ENCODE measurements at regions not wholly inside any gene's neighbourhood (a gene's known extent, or its start where the extent isn't known, plus 50 kb on each side); places are given as distances from the start of the nearest gene placed in this dataset.
"Not testable (repeated sequence)": the region's sequence is repeated elsewhere in the genome, so short reads cannot be mapped to it uniquely, and the experiment has no call there.

GRCh38 chr3:40741729-40742128 lies 217.0 kb downstream of the ZNF621 start:
- DNase-seq (ENCODE audit: low read depth in 4 of 4, low spot score in 2 of 4): peak in 1 of 4 donors; percentile 52

DNA sequence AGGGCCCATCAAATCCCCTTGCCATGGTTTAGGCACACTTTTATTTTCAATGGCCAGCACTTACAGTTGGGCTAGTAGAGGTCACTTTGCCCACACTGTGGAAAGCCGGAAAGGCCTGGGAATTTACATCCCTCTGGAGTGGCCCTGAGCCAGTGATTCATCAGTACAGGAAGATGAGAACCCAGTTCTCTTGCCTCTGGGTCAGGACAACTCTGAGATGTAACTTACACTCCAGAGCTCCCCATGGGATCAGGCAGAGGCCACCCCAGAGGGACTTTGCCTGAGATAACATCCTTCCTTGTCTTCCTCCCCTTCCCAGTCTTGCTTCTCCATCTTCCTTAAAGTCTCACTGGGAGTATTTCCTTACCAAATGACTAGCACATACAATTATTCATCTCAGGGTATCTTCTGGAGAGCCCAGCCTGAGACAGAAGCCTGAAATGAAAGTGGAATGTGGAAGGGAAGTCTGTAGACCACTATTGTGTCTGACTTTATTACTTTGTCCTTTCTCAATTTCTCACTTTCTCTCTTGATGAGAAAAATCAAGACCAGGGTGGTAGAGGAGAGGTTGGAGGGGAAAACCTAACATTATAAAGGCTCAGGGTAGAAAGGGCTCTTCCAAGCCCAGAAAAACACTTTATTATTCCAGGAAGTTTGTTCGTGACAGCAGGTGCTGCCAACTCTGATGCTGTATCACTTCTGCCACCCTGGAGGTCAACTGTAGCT lies 220.8 kb downstream of the ZNF621 start:
- no peak for DNase-seq (ENCODE audit: low read depth in 4 of 4, low spot score in 2 of 4)

- no peak for DNase-seq (ENCODE audit: low read depth in 4 of 4, low spot score in 2 of 4)
These were observed 226.9 kb downstream of the ZNF621 start for GRCh38 chr3:40751666-40752065.

DNA sequence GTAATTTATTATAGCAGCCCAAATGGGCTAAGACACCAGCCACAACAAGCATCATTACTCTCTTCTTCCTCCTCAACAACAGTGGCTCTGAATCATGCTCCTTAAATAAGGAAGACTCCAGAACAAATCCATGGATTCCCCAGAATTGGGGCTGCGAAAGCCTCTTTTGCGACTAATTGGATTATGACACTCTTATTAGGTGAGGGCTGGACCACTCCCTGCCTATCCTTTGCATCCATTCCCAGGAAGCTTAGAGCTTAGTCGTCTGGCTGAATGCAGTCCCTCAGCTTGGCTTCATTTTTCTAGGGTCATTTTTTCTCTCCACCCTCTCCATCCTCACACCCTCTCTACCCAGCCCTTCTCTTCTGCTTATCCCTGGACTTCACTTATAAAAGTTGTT lies 227.7 kb downstream of the ZNF621 start:
- no peak for DNase-seq (ENCODE audit: low read depth in 4 of 4, low spot score in 2 of 4)

DNA sequence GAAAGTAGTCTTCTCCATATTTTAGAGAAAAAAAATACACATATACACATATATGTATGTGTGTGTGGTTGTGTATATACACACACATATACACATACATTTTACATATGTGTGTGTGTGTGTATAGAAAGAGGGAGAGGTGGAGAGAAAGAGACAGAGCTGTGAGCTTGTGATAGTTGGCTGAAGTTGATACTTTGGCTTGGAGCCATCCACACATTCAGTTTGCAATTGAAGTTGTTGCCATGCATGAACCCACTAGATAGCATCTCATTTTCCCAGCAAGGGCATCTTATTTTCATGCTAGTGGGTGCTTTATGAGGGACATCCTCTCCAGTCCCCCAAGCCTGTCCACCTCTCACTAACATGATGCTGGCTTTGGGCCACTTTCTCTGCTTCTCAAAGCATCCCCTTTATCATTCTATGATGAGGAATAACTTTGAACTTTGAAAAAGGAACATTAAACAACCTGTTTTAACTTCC lies 228.6 kb downstream of the ZNF621 start:
- no peak for DNase-seq (ENCODE audit: low read depth in 4 of 4, low spot score in 2 of 4)

DNA sequence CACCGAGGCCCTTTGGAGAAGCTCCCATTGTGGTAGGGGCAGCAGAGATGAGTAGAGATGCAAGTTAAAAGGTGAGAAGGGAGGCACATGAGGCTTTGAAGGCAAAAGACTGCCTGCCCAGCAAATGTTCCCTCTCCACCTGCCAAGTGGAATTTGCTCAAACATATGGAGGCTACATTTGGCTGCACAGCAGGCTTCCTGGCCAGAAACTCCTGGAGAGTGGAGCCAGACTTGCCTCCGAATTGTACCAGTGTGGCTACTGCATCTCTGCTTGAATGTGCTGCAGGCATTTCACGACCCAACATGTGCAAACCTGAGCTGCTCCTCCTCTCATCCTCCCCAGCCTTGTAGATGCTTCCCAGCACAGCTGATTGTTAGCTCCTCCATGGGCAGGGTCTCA lies 229.2 kb downstream of the ZNF621 start:
- DNase-seq (ENCODE audit: low read depth in 4 of 4, low spot score in 2 of 4): no peak

DNA sequence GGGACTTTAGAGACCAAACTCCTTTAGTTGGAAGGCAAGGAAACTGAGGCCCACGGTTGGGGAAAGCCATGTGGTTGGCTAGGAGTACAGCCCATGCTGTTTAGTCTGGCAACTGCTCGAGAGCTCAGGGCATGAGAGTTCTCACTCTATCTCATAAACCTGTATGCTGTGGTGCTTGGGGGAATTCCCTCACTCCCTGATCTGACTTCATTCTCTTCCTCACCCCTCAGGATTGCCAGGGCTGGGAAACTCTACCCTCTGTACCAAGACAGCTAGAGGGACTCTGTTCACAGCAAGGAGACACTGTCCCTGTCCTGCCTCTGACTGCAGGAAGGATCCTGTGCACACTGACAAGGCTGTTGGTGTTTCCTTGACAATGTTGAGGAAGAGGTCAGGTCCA lies 230.2 kb downstream of the ZNF621 start:
- no peak for DNase-seq (ENCODE audit: low read depth in 4 of 4, low spot score in 2 of 4)

DNA sequence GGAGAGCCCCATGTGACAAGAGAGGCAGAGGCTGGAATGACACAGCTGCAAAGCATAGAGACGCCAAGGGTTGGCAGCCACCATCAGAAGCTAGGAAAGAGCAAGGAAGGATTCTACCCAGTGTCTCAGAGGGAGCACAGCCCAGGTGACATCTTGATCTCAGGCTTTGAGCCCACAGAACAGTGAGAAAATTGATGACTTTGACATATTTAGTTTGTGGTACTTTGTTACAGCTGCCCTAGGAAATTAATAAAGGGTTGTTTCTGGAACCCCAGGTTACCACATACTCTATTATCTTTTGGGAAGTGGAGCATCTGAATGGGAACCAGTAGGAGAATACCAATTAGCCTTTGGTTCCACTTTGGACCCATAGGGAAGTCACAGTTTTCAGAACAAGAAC lies 231.7 kb downstream of the ZNF621 start:
- no peak for DNase-seq (ENCODE audit: low read depth in 4 of 4, low spot score in 2 of 4)

DNA sequence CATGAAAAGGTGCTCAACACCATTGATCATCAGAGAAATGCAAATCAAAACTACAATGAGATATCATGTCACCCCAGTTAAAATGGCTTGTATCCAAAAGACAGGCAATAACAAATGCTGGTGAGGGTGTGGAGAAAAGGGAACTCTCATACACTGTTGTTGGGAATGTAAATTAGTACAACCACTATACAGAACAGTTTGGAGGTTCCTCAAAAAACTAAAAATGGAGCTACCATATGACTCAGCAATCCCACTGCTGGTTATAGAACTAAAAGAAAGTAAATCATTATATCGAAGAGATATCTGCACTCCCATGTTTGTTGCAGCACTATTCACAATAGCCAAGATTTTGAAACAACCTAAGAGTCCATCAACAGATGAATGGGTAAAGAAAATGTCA lies 238.0 kb downstream of the ZNF621 start:
- DNase-seq (ENCODE audit: low read depth in 4 of 4, low spot score in 2 of 4): not testable (repeated sequence)

DNA sequence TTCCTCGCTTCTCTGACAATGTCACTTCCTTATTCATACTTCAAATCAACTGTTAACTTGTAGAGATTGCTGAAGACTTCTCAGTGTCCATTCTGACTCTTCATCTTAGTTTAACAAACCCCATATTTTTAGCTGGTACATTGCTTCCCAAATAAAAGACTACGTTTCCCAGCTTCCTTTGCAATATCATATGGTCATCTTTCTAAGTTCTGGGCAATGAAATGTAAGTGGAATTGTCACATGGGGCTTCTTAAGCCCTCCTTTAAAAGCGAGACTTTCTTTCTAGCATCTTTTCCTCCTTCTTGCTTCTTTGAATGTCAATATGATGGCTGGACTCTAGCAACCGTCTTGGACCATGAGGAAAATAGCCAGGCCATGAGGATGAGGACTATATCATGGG lies 239.0 kb downstream of the ZNF621 start:
- DNase-seq (ENCODE audit: low read depth in 4 of 4, low spot score in 2 of 4): no peak

- no peak for DNase-seq (ENCODE audit: low read depth in 4 of 4, low spot score in 2 of 4)
These were observed 240.0 kb downstream of the ZNF621 start for GRCh38 chr3:40764747-40765146.

DNA sequence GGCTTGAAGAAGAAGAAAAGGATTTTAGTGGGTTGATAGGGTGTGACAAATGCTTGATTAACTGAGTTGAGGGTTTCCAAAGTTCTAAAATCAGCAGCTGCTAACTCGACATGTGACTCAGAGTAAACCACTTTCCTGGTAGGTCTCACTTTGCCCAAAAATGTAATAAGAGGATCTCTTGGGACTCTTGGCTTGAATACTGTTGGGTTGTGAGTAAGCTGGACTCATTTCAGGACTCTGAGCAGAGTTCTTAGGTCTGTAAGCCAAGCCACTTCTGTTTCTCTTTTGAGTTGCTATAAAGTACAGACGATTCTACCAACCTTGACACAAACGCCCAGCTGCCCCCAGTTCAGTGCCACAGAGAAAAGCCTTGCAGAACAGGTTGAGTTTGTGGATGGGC lies 241.1 kb downstream of the ZNF621 start:
- DNase-seq (ENCODE audit: low read depth in 4 of 4, low spot score in 2 of 4): no peak

DNA sequence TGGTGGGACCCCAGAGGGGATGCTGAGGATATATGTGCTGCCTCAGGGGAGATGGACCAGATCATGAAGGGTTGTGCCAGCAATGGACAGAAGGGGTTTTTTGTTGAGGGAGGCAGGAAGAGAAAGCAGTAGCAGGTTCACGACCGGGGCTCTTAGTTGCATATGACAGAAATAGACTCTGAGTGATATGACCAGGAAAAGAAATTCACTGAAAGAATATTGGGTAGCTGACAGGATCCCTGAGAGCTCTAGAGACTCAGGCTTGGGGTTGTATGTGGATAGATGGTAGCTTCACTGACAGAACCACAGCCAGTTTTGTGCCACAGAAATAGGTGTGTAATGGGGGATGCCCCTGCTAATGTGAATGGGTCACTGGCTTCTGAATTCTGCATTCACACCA lies 241.6 kb downstream of the ZNF621 start:
- DNase-seq (ENCODE audit: low read depth in 4 of 4, low spot score in 2 of 4): no peak

- DNase-seq (ENCODE audit: low read depth in 4 of 4, low spot score in 2 of 4): no peak
These were observed 243.3 kb downstream of the ZNF621 start for GRCh38 chr3:40768046-40768445.

- DNase-seq (ENCODE audit: low read depth in 4 of 4, low spot score in 2 of 4): no peak
These were observed 243.8 kb downstream of the ZNF621 start for GRCh38 chr3:40768536-40768935.

DNA sequence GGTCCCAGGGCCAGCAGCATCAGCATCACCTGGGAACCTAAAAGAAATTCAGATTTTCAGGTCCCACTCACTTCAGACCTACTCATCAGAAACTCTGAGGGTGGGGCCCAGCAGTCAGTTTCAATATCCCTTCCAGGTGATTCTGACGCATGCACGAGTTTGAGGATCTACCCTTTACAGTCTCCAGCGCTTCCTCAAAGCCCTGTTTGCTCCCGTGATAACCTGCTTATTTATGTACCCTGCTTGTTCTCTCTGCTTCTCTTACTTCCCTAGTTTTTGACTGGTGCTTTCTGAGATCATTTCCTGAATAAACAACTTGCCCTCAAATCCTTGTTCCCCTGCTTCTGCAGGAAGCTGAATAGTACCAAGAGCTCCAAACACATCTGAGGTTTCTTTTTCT lies 245.3 kb downstream of the ZNF621 start:
- no peak for DNase-seq (ENCODE audit: low read depth in 4 of 4, low spot score in 2 of 4)

- no peak for DNase-seq (ENCODE audit: low read depth in 4 of 4, low spot score in 2 of 4)
These were observed 246.4 kb downstream of the ZNF621 start for GRCh38 chr3:40771112-40771511.

DNA sequence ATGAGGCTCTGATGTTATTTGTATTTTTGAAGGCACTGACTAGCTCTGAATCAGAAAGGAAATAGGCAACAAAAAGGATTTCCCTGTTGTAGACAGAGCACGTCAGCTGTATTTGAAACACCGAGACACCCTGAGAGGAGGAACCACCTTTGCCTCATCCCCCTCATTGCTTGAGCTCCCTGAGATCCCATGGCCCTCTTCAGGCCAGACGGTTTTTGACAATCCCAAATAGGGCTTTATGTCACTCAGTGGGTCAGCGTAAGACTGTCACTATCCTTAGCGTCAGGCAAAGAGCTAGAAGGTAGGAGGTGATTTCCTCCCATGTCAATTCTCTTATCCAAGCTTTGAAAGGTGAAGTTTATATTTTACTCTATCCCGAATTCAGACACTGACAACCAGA lies 254.3 kb downstream of the ZNF621 start:
- DNase-seq (ENCODE audit: low read depth in 4 of 4, low spot score in 2 of 4): no peak

DNA sequence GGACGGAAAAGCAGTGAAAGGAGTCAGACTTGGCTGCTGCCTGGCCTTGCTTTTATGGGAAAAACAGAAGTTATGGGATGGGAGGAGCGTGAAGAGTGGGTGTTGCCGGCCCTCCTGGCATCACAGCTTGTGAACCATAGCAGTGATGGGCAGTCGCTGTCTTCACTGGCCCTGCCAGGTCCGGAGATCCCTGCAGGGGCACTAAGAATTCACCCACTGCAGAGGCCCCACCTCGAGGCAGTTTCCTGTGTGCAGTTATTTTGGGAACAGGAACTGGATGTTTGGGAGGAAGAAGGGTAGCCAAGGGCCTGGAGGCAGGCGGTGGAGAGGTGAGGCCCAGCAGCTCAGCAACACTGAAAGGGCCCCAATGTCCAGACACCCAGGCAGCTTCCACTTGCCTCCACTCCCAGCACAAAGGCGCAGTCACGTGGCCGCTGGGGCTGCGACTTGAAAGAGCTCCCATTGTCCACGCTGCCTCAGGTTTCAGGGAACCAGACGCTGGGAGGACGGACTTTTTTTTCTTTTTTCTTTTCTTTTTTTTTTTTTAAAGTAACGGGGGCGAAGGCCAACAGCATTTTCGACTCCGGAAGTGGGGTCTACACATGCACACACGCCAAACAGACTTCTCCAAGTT lies 255.6 kb downstream of the ZNF621 start:
- DNase-seq (ENCODE audit: low read depth in 4 of 4, low spot score in 2 of 4): peak; percentile 37 to 56 (median 52)

GRCh38 chr3:40780925-40781406 lies 256.2 kb downstream of the ZNF621 start:
- peak in 3 of 4 donors; percentile 17 to 24 (median 20) for DNase-seq (ENCODE audit: low read depth in 4 of 4, low spot score in 2 of 4)

DNA sequence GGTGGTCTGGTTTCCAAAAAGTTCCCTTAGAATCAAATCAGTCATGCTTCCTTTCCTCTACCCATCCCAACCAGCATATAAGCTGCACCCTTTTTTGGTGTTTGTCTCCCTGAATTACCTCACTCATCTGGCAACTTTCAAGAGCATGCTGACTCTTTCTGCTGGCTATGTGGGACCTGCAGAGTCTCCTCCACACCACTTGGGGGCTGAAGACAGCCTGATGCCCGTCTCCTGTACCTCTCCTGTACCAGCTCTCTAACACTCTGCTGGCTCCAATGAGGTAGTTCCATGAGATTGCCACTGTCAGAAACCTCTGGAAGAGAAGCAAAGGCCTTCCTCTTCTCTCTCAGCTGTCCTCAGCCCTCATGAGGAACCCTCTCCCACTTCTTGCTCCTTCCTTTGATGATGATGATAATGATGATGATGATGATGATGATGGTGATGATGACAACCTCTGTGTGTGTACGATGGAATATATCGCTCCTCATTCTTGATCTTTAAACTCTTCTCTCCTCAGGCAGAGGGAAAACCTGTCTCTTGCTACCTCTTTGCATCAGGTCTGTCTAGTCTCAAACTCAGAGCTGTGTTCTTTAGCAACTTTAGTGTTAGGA lies 257.5 kb downstream of the ZNF621 start:
- no peak for DNase-seq (ENCODE audit: low read depth in 4 of 4, low spot score in 2 of 4)

DNA sequence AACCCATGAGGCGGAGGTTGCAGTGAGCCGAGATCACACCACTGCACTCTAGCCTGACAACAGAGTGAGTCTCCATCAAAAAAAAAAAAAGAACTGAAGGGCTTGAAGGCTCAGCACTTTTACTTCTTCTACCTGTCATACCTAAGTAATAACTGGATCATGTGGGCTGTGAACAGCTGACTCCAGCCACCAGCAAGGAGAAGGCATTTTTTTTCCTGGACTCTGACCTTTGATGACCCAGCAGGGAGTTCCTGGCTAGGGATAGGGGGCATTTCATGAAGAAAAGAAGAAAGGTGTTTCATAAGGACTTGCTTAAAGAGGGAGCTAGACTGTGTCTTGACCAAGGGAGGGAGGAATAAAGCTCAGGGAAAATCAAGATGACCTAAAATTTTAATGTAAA lies 266.0 kb downstream of the ZNF621 start:
- DNase-seq (ENCODE audit: low read depth in 4 of 4, low spot score in 2 of 4): no peak

Measured in left renal cortex interstitium (tissue), 4 donors.